HEK293 (cell line): ENCODE measurements at regions not wholly inside any gene's neighbourhood (a gene's known extent, or its start where the extent isn't known, plus 50 kb on each side); places are given as distances from the start of the nearest gene placed in this dataset.

Experiments
- CTCF ChIA-PET: fragments of 350-600 bp; formaldehyde crosslinking; extraction: SDS; loops from one replicate; lab custom pipeline; 2021; ENCODE audit warnings: antibody characterized with exemption; lab: Yijun Ruan, JAX
- POLR2A ChIA-PET: fragments of 300-600 bp; formaldehyde crosslinking; extraction: SDS; loops from one replicate; lab custom pipeline; 2020; ENCODE audit warnings: antibody characterized with exemption, inconsistent platforms; lab: Yijun Ruan, JAX
- H3K27ac ChIP-seq: fragments of 200-500 bp; sonication (Bioruptor generic); 2 replicates; pipeline ENCODE4 v1.5.1; 2014; ENCODE audit warnings: low read depth, low read length, control low read depth, inconsistent platforms; ENCODE audit errors: extremely low read depth
- H3K36me3 ChIP-seq, 2 experiments: fragments of 200-500 bp in 1 of 2; sonication (Bioruptor generic) in 1 of 2; 1 replicate in 1 of 2; 2 replicates in 1 of 2; pipeline ENCODE4 v1.5.1; 2014 to 2017; ENCODE audit warnings: inconsistent platforms in 2 of 2, low read length in 2 of 2; ENCODE audit not compliant: control insufficient read depth in 2 of 2, insufficient read depth in 1 of 2
- H3K4me1 ChIP-seq: fragments of 200-500 bp; sonication (Bioruptor generic); 2 replicates; pipeline ENCODE4 v1.5.1; 2014; ENCODE audit warnings: mild to moderate bottlenecking, low read length, inconsistent platforms; ENCODE audit not compliant: control insufficient read depth, insufficient read depth
- H3K4me3 ChIP-seq: 2 replicates; pipeline ENCODE4 v1.5.1; 2011; ENCODE audit warnings: low read depth, mild to moderate bottlenecking, control low read depth, low read length, moderate library complexity
- H3K9me3 ChIP-seq: fragments of 200-500 bp; sonication (Bioruptor generic); 2 replicates; pipeline ENCODE4 v1.5.1; 2014; ENCODE audit warnings: low read depth, low read length, inconsistent platforms; ENCODE audit not compliant: control insufficient read depth, insufficient read depth
- EGR2 ChIP-seq: fragments of 450-650 bp; formaldehyde crosslinking; IDR thresholded peaks from 2 replicates; pipeline ENCODE4 v1.5.1; 2016; ENCODE audit warnings: low read depth, missing biosample characterization, missing genetic modification characterization
- ZBTB26 ChIP-seq: fragments of 450-650 bp; formaldehyde crosslinking; optimal IDR thresholded peaks from 2 replicates; pipeline ENCODE3; 2016; ENCODE audit warnings: missing biosample characterization, mild to moderate bottlenecking, missing genetic modification characterization
- ZNF335 ChIP-seq: fragments of 450-650 bp; formaldehyde crosslinking; conservative IDR thresholded peaks from 2 replicates; pipeline ENCODE4 v1.5.1; 2016; ENCODE audit warnings: missing biosample characterization, missing genetic modification characterization
- ZNF548 ChIP-seq: fragments of 450-650 bp; formaldehyde crosslinking; IDR thresholded peaks from 2 replicates; pipeline ENCODE4 v1.5.1; 2016; ENCODE audit warnings: missing biosample characterization, missing genetic modification characterization
- ZNF549 ChIP-seq: fragments of 450-650 bp; IDR thresholded peaks from 2 replicates; pipeline ENCODE4 v1.5.1; 2018; ENCODE audit warnings: missing biosample characterization, missing genetic modification characterization, mild to moderate bottlenecking, inconsistent platforms, moderate library complexity
- ZNF658 ChIP-seq: fragments of 450-650 bp; formaldehyde crosslinking; IDR thresholded peaks from 2 replicates; pipeline ENCODE4; 2016; ENCODE audit warnings: missing biosample characterization, missing genetic modification characterization

GRCh38 chrX:35868501-35868900 lies 51.0 kb upstream of the CFAP47 start:
- H3K4me1 ChIP-seq, result no peaks in the 10 kb centered on the region
- TF ChIP-seq ZNF548, result no peak
- TF ChIP-seq EGR2, result no peak
- no peak for TF ChIP-seq ZBTB26 (tag by site-specific recombination)
- TF ChIP-seq ZNF335 (tag by site-specific recombination), result no peak
- no peak for TF ChIP-seq ZNF658 (tag by site-specific recombination)
- TF ChIP-seq ZNF549, result no peak
- CTCF ChIA-PET, result interaction anchor here (1.8 kb wide), 1 partner anchor 22 kb away, joined by 6 read pairs; no protein-coding TSS in a partner anchor
- H3K4me3 ChIP-seq, result no peak overlapping the region
- no peaks in the 10 kb centered on the region for H3K36me3 ChIP-seq
- POLR2A ChIA-PET, result no interaction called here
- no peak overlapping the region for H3K27ac ChIP-seq
- no peaks in the 10 kb centered on the region; the same call in 1 of the 2 replicates for H3K9me3 ChIP-seq
